ENCODE measurements at regions not wholly inside any gene's neighbourhood (a gene's known extent, or its start where the extent isn't known, plus 50 kb on each side); places are given as distances from the start of the nearest gene placed in this dataset.

DNA sequence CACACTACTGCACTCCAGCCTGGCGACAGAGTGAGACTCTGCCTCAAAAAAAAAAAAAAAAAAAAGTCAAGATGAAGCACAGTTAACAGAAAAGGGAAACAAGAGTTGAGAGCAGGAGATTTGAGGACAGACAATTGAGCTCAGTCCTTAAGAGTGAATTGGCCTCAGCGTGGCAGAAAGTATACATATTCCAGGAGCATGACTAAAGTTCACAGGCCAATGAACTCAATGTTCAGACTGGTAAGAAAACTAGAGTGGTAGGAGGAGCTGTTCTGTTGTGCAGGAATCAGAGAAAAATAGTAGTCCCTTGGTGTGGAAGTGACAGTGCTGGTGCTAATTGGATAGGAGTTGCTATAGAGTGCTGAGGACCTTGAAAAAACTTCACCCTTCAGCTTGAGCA, 60.0 kb downstream of the NRN1 start:
- no peak for DNase-seq (ENCODE audit: low read depth)

DNA sequence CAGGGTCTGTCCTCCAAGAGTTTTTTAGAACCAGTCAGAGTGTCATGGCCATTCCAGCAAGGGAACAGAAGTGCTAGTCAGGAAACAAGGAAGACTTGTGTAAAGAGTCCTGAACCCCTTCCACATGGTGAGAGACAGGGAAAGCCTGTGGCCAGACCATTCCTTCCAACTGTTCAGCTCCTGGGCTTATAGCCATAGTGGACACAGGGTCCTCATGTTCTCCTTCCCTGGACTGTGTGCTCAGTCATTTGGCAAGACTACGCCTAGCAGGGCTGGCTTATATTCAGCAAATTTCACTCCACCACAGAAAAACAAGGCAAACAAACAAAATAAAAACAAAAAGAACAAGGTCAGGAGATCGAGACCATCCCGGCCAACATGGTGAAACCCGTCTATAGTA, 60.5 kb downstream of the NRN1 start:
- no peak for DNase-seq (ENCODE audit: low read depth)

DNA sequence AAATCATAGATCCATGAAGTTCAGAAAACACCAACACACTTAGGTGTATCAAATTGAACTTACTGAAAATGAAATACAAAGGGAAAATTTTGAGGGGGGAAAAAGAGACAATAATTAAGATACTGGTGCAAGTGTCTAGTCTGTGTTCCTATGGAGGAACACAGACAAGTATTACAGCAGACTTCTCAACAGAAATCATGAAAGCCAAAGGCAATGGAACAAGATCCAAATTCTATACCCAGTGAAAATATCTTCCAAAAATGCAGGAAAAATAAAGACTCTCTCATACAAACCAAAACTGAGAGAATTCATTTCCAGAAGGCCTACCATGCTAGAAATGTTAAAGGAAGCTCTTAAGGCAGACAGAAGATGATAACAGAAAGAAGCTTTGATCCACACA, 63.1 kb downstream of the NRN1 start:
- no peak for DNase-seq (ENCODE audit: low read depth)

DNA sequence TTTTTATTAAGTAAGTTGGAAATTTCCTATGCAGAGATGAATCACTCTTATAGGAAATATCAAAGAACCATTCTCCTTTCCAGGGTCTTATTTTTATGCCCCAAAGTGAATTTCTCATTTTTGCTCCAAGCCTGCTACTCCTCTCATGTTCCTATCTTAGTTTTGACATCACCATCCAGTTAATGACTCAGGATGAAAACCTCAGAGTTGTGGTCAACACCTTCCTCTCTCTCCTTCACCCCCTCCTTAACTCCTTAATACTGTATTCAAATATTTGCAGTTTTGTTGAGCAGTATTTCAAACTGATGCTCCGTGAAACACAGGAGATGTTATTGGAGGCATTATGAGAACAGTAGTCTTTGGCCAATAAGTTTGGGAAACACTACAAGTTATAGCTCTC, 64.1 kb downstream of the NRN1 start:
- peak; percentile 29 for DNase-seq (ENCODE audit: low read depth)

DNA sequence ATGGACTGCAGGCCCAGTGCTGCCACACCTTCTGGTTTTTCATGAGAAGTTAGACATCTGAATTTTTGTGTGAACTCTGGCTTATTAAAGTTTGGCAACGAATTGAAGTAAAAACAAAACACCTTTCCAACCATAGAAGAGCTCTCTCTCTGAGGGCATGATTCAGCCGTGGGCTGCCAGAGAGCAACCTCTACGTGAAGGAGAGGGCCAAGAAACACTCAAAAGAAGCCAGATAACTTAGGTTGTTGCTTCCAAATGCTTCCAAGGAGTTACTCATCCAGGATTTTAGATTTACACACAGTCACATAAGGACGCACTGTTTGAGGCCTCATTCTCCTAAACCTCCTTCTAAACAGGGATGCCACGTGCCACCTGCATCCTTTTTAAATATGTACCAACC, 65.5 kb downstream of the NRN1 start:
- peak; percentile 11 for DNase-seq (ENCODE audit: low read depth)

DNA sequence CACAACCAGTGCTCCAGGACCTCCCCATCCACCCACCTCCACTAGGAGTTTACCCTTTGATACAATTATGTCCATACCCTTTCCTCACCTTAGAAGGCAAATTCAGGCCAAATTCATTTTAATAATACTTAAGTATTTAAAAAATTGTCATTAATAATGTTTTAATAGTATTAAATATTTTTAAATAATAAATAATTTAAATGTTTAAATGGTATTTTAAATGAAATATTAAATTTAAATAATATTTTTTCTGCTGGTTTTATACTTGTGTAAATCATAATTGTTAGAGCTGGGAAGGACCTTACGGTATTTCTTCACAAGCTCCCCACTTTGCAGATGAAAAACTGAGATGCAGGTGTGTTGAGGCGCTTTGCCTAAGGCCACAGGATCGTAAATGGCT, 67.8 kb downstream of the NRN1 start:
- DNase-seq (ENCODE audit: low read depth) = no peak

GRCh38 chr6:5937936-5938706, 68.6 kb downstream of the NRN1 start:
- no peak for DNase-seq (ENCODE audit: low read depth)

- no peak for DNase-seq (ENCODE audit: low read depth)
These were observed 69.4 kb downstream of the NRN1 start for GRCh38 chr6:5937169-5937909.

GRCh38 chr6:5936631-5937030, 70.1 kb downstream of the NRN1 start:
- DNase-seq (ENCODE audit: low read depth) = peak; percentile 30

- DNase-seq (ENCODE audit: low read depth) = peak; percentile 53
These were observed 70.6 kb downstream of the NRN1 start for GRCh38 chr6:5936140-5936539.

- no peak for DNase-seq (ENCODE audit: low read depth)
These were observed 75.8 kb downstream of the NRN1 start for GRCh38 chr6:5930968-5931367.

GRCh38 chr6:5930143-5930770, 76.5 kb downstream of the NRN1 start:
- no peak for DNase-seq (ENCODE audit: low read depth)

DNA sequence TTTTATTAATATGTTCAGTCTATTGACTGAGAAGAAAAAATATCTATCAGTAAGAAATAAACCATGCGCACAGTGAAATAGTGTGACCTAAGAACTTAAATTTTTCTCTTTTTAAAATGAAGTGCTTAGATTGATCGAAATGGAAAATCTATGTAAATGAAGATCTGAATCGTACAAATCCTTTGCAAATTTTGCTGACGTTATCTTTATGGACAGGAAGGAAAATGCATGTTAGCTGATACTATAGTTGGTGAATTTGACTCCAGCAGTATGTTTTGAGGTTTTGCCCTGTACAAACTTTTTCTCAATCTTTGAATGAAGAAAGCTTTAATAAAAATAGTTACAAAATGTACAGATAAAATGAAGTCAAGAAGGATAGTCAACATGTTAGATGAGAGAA, 82.9 kb downstream of the NRN1 start:
- DNase-seq (ENCODE audit: low read depth) = no peak

DNA sequence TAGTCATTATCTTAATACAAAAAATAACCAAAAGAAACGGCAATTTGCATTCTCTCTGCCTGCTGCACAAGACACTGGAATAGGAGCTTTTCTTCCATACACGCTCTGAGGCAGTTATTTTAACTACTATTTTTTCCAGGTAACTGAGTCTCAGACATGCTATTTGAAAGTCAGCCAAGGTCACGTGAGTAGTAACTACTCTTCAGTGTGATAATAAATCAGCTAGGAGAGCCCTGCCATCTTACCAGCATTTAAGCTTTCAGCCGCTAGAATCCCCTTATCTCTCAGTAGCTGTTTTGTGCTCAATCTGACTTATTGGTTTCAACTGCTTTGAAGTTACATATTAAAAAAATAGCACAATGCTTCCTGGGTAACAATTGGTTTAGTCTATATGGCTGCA, 84.5 kb downstream of the NRN1 start:
- no peak for DNase-seq (ENCODE audit: low read depth)

DNA sequence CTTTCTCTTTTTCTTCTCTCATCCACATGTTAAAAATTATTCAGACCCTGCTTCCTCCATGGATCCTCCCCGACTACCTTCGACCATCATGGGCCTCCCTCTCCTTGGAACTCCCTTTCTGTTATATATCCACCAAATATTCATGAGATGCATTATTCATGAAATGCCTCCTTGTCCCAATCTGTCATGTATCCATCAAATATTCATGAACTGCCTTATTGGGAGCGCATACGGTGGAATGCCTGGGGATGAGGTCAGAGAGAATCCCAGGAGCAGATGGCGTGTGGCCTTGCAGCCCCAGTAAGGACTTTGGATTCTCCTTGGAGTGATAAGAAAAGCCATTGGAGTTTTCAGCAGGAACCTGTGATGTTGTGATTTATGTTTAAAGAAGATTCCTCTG, 97.0 kb downstream of the NRN1 start:
- DNase-seq (ENCODE audit: low read depth) = no peak

DNA sequence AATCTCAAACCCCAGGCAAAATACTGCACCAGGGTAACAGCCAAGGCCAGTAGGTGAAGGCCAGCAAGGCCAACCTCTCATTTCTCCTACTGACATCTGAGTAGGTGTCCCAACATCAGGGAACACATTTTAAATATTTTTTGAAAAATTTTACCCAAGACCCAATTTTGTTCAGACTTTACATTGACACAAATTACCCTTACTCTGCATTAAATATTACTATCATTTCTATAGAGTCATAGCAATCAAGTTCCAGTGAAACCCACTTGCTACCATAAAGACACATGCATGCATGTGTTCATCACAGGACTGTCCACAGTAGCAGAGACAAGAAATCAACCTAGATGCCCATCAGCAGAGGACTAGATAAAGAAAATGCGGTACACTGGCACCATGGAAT, 99.9 kb downstream of the NRN1 start:
- no peak for DNase-seq (ENCODE audit: low read depth)

DNA sequence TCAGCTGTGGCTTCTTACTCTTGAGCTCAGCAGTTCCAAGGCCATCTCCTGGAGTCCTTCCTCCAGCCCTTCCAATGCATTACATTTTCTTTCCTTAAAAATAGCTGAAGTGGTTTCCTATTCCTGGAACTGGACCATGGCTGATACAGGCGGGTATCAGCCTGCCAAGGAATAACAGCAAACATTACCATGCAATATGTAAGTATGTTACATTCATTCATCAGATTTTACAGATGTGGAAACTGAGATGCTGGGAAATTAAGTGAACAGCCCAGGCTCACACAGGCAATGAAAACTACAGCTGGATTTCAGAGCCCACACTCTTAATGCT, 100.4 kb downstream of the NRN1 start:
- no peak for DNase-seq (ENCODE audit: low read depth)

DNA sequence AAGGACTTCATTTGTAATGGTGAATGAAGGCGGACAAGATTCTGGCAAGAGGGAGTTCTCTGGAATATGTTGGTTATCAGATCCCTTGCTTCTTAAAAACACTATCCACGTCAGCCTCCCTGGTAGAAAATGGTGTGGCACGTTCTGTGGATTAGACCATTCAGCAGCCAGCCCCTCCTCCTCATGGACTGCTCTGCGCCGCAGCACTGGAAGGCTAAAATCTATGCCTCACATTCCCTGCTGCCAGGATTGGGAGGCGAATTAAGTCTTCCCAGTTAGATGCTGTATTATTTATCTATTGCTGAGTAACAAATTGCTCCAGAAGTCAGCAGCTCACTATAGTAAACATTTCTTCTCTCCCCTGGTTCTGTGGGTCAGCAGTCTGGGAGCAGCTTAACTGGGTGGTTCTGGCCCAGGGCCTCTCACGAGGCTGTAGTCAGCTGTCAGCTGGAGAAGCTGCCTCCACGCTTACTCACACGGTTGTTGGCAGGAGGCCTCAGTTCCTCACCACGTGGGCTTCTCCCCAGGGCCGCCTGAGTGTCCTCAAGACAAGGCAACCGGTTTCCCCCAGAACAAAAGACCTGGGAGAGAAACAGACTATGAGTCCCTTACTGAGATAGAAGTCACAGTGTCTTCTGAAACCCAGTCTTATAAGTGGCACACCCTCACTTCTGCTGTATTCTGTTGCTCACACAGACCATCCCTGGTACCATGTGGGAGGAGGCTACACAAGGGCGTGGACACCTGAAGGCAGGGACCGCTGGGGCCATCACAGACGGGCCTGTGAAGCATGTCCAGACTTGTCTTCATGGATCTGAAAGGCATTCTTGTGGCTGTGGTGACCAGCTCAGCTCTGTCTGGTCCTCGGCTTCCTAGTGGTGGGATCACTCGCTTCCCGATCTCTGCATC, 101.0 kb downstream of the NRN1 start:
- peak; percentile 90 for DNase-seq (ENCODE audit: low read depth)

DNA sequence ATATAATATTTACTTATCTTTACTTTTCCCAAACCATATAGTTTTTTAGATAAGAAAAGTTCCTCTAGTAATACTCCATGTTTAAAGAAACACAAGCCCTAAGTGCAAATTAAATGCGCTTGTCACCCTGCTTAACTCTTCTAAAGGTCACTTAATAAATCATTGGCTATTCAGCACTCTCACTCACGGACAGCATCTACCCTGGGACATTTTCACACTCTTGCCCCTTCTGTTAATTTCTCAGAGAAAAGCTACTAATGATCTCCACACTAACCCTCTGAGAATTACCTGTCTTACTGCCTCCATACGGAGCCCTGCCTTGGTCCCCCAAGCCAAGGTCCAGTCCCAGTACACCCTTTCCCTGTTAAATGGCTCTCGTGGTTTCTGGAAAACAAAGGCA, 102.2 kb downstream of the NRN1 start:
- DNase-seq (ENCODE audit: low read depth) = no peak

GRCh38 chr6:5899216-5900045, 107.3 kb downstream of the NRN1 start:
- DNase-seq (ENCODE audit: low read depth) = no peak

DNA sequence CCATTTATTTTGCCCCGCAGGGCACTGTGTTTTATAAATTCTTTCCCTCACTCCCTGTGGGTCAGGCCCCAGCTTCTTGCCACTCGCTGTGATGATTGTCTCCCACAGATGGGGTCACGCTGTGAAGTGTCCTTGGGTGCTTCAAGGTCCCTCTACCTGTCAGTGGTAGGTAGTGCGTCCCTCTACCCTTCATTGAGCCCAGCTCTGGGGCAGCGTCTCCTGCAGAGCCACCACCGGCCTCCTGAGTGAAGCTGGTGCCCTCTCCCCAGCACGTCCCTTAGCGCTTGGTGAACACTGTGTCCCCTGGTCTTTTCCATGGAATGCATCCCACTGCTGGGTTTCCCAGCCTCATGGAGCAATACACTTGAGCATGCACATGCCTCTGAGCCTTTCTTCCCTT, 108.2 kb downstream of the NRN1 start:
- DNase-seq (ENCODE audit: low read depth) = no peak

Measured in EH (cell line).